Glutamatergic neuron (in vitro differentiated cells): ENCODE measurements at regions not wholly inside any gene's neighbourhood (a gene's known extent, or its start where the extent isn't known, plus 50 kb on each side); places are given as distances from the start of the nearest gene placed in this dataset.

Experiments
- DNase-seq: peaks from one replicate; pipeline ENCODE4 v3.0.0; 2022
- H3K27ac Mint-ChIP-seq: one replicate; pipeline ENCODE4 v1.8.0; 2020; ENCODE audit warnings: mild to moderate bottlenecking, mixed read lengths, inconsistent platforms; ENCODE audit not compliant: unreplicated experiment
- H3K27me3 Mint-ChIP-seq: one replicate; pipeline ENCODE4 v1.8.0; 2020; ENCODE audit warnings: mild to moderate bottlenecking, moderate library complexity, mixed read lengths, inconsistent platforms; ENCODE audit not compliant: unreplicated experiment
- H3K36me3 Mint-ChIP-seq: one replicate; pipeline ENCODE4 v1.8.0; 2020; ENCODE audit warnings: mild to moderate bottlenecking, mixed read lengths, inconsistent platforms; ENCODE audit not compliant: unreplicated experiment
- H3K4me1 Mint-ChIP-seq: one replicate; pipeline ENCODE4 v1.8.0; 2020; ENCODE audit warnings: mild to moderate bottlenecking, low read depth, mixed read lengths, inconsistent platforms; ENCODE audit not compliant: unreplicated experiment
- H3K4me3 Mint-ChIP-seq: one replicate; pipeline ENCODE4 v1.8.0; 2020; ENCODE audit warnings: mild to moderate bottlenecking, mixed read lengths, inconsistent platforms; ENCODE audit not compliant: unreplicated experiment
- H3K9me3 Mint-ChIP-seq: one replicate; pipeline ENCODE4 v1.8.0; 2020; ENCODE audit warnings: mild to moderate bottlenecking, moderate library complexity, mixed read lengths, inconsistent platforms; ENCODE audit not compliant: unreplicated experiment
- TF ChIP-seq, protein P1 (sequence below): fragments of 200-600 bp; sonication (generic); IDR thresholded peaks from one replicate; pipeline ENCODE4 v1.5.0; 2021; ENCODE audit not compliant: partially characterized antibody, unreplicated experiment

GRCh38 chr1:184285401-184286087, 101.3 kb upstream of the C1orf21 start:
- peaks cover 13% of the 10 kb centered on the region for H3K4me1 Mint-ChIP-seq
- no peak overlapping the region for H3K4me3 Mint-ChIP-seq
- peaks cover 11% of the 10 kb centered on the region for H3K9me3 Mint-ChIP-seq
- peaks cover 20% of the 10 kb centered on the region for H3K36me3 Mint-ChIP-seq
- peaks cover 5% of the 10 kb centered on the region for H3K27me3 Mint-ChIP-seq
- H3K27ac Mint-ChIP-seq = no peak overlapping the region
- DNase-seq = no peak
- TF ChIP-seq, protein P1, sequence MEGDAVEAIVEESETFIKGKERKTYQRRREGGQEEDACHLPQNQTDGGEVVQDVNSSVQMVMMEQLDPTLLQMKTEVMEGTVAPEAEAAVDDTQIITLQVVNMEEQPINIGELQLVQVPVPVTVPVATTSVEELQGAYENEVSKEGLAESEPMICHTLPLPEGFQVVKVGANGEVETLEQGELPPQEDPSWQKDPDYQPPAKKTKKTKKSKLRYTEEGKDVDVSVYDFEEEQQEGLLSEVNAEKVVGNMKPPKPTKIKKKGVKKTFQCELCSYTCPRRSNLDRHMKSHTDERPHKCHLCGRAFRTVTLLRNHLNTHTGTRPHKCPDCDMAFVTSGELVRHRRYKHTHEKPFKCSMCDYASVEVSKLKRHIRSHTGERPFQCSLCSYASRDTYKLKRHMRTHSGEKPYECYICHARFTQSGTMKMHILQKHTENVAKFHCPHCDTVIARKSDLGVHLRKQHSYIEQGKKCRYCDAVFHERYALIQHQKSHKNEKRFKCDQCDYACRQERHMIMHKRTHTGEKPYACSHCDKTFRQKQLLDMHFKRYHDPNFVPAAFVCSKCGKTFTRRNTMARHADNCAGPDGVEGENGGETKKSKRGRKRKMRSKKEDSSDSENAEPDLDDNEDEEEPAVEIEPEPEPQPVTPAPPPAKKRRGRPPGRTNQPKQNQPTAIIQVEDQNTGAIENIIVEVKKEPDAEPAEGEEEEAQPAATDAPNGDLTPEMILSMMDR = no peak

DNA sequence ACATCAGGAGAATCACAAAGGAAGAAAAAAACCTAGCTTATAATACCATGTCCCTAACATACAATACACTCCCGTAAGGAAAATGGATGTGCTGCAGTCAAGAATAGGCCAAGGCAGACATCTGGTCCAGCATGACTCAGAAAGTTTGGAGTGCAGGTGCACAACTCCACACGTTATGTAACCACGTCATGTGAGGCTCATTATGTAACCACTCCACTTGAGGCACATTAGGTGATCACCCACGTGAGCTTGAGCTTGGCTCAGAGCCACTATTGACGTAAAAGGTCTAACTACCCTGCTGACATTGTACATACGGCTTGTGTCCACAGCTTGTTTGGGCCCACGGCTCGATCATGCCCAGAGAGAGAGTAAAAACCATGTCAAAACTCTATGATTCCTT, 99.8 kb upstream of the C1orf21 start:
- TF ChIP-seq, protein P1 = no peak
- H3K4me1 Mint-ChIP-seq = peaks cover 13% of the 10 kb centered on the region
- H3K27ac Mint-ChIP-seq = no peak overlapping the region
- peaks cover 13% of the 10 kb centered on the region for H3K9me3 Mint-ChIP-seq
- DNase-seq = no peak
- H3K27me3 Mint-ChIP-seq = peaks cover 9% of the 10 kb centered on the region
- H3K4me3 Mint-ChIP-seq = no peak overlapping the region
- peaks cover 32% of the 10 kb centered on the region for H3K36me3 Mint-ChIP-seq

DNA sequence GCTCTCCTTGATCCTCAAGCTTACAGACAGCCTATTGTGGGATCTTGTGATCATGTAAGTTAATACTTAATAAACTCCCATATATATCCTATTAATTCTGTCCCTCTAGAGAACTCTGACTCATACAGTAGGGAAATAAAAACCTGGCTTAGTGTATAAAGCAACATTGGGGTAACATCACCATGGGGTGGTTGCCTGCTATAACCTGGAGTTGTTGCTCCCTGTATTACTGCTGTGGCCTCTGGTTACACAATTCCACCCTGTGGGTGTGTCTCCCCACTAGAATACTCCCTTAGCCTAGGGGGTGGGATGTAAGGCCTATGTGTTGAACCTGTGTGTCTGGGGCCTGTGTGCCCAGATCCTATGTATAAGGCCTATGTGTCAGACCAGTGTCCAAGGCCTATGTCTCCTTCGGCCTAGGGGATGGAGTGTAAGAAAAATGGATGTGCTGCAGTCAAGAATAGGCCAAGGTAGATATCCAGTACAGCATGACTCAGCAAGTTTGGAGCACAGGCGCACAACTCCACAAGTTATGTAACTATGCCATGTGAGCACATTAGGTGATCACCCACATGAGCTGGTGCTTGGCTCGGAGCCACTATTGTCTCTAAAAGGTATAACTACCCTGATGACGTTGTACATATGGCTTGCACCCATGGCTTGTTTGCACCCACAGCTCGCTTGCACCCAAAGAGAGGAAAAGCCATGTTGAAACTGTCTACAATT, 96.8 kb upstream of the C1orf21 start:
- Mint-ChIP-seq H3K36me3 (peaks cover 37% of the 10 kb centered on the region), H3K9me3 (peaks cover 12% of the 10 kb centered on the region), H3K27ac (no peak overlapping the region), H3K4me3 (no peak overlapping the region), H3K4me1 (no peaks in the 10 kb centered on the region), H3K27me3 (peaks cover 7% of the 10 kb centered on the region)
- DNase-seq = no peak
- TF ChIP-seq, protein P1 = no peak

GRCh38 chr1:184291701-184292100, 95.1 kb upstream of the C1orf21 start:
- Mint-ChIP-seq H3K4me1 (no peaks in the 10 kb centered on the region), H3K36me3 (peaks cover 33% of the 10 kb centered on the region)

More at GRCh38 chr1:184291701-184292100, 95.1 kb upstream of the C1orf21 start:
- DNase-seq = no peak
- no peak overlapping the region for H3K27ac Mint-ChIP-seq
- peaks cover 8% of the 10 kb centered on the region for H3K27me3 Mint-ChIP-seq
- TF ChIP-seq, protein P1 = no peak
- H3K4me3 Mint-ChIP-seq = no peak overlapping the region
- peaks cover 11% of the 10 kb centered on the region for H3K9me3 Mint-ChIP-seq
